NCI-H187 treated with DMSO at 0.1 percent for 48 hours (cell line): ENCODE measurements at regions not wholly inside any gene's neighbourhood (a gene's known extent, or its start where the extent isn't known, plus 50 kb on each side); places are given as distances from the start of the nearest gene placed in this dataset.

Source experiments
- DNase-seq: peaks from one replicate; lab custom pipeline; 2025; lab: John Stamatoyannopoulos, UW

DNA sequence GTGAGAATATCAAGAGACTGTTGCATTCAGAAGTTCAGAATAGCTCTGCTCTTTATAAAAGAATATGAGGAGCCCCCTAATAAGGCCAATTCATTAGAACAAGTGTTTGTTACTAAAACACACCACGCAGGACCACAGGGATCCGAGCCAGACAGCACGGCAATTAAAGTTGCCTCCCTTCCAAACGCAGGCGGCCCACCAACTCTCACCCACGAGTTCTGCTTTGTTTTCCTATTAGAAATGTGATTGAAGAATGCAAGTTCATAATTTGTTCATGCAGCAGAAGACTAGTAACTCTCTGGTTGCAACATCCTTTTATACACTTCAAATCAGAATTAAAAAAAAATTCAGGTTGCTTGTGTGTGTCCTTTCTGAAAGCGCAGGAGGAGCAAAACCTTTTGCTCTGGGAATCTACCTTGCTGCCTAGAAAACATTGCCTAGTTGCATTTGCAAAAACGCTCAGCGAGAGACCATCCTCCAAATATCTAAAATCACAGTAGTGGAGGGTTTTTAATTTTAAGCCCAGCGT lies 1044.1 kb upstream of the NR2F2 start:
- DNase-seq: no peak

DNA sequence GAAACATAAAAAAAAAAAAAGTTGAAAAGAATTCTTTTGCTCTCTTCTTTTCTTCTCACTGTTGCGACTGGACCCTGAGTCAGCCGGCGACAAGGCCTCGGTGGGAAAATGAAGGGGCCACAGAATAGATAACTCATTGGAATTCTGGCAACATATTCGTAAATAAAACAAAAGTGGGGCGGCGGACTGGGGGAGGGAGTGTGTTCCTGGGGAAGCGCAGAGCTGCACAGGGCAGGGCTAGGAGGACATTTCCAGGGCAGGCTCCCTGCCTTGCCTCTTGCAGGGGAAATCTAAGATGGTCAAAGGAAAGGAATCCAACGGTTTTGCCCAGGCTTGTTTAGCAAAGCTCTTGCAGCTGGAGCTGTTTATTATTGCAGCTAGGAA lies 1042.8 kb upstream of the NR2F2 start:
- no peak for DNase-seq

DNA sequence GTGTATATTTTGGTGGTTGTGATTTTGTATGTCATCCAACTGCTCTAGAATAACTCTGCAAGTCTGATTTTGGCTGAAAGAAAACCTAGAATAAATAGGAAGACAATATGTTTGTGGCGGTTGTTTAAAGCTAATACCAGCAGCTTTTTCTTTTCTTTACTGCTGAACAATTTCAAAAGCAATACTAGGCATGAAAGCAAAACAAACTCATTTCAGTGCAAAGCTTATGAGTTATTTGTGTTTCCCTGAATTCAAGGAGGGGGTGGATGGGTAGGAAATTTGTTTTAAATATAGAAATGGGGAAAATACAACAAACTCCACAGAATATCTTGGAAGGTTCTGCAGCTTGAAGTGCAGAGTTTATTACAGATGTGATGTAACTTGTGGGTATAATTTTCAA lies 1041.9 kb upstream of the NR2F2 start:
- no peak for DNase-seq

DNA sequence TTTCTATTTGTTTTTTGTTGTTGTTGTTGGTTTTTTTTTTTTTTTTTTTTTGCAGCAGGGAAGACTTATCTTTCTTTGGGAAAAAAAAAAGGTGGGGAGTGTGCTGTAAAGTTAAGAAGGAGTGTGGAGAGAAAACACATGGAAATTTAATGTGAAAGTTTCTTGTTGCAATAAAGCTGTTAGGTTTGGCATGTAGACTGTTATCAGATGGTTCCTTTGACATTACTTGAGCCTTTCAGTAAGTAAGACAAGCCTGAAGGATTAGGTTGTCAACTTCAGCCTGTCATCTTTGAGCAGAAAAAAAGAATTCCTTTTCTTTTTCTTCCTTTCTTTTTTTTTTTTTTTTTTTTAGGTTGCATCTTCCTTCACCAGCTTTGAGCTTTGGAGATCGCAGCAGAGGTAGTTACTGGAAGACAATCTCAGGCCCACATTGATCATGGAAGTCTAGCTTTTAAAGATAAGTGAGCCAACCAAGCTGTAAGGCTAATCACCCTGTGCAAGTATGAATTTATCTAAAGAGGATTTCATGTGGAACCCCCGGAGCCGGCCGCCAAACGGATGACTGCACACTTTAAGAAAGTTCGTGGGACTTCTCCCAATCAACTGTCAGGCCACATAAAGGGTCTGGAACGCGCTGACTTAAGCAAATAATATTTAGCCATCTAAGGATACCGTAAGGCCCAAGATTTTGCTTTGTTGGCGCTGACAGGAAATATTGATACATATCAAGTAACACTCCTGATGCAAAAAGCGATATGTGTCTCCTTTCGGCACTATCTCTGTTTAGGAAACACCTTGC lies 1040.1 kb upstream of the NR2F2 start:
- no peak for DNase-seq

DNA sequence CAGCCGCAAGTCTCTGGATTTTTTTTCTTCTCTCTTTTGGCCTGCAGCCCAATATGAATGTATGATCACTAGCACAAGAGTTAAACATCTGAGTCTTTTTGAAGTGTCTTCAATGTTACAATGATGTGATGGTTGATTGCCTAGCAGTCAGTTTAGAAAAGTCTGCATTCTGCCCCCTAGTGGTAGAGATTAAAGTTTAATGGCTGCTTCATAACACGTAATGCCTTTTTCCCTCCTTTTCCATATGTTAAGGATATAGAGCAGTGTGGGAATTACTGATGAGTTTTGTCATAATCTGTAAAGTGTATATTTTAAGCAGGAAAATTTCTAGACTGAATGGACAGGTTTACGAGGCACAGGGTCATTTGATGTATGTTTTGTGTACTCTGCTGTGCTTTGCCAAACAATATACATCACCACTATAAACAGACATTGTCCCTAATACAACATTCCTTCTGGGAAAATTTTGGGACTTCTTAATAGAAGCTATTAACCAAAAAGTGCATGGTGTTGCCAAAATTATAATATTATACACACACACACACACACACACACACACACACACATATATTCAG lies 1038.5 kb upstream of the NR2F2 start:
- DNase-seq: peak; percentile 7

DNA sequence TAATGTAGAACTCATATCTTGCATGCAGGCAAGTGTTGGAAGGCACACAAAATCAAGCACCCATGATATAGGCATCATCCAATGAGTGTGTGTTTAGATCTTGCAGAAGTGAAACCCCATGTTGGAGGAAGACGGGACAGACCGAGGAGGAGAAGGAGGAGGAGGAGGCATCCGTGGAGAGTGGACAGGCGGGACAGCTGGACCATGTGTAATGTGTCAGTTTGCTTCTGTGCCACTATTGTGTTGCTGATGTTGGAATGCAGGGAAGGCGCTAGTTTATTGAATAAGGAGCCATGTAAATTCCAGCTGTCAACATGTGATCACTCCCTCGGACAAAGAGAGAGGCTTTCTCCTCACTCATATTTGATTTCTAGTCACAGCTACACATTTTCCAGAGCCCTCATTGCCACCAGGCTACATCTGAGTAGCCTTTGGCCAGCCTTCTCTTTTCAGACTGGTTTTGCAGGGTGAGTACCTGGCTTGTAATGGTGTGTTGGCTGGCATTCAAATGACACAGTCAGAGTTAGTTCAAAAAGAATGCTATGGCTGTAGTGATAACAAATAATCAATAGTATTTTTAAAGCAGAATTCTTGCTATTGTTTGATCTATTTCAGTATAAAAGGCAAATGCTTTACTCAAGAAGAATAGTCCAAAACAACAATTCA lies 1037.6 kb upstream of the NR2F2 start:
- DNase-seq: no peak

DNA sequence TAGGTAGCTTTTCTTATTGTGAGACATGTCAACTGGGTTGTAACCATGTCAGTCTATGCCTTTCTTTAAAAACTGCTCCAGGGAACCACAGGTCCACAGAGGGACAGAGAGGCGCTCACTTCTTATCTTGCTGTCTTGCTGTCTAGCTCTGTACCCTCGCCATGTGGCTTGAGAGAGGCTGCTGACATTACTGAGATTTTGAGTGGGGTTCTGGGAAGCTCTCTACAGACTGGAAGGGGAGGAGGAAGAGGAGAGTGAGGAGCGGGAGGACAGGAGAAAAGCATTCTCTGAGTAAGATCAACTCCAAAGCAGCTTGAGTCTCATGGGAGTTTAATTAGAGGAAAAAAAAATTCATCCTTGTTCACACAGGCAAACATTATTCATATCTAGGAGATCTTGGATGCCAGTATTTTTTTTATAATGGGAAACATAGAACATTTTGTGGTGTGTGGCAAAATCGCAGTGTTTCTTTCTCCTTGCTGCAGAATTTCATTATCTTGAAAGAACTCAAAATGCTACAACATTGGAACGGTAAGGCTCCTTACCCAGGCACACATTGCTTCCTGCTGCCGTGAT lies 1037.0 kb upstream of the NR2F2 start:
- DNase-seq: no peak

DNA sequence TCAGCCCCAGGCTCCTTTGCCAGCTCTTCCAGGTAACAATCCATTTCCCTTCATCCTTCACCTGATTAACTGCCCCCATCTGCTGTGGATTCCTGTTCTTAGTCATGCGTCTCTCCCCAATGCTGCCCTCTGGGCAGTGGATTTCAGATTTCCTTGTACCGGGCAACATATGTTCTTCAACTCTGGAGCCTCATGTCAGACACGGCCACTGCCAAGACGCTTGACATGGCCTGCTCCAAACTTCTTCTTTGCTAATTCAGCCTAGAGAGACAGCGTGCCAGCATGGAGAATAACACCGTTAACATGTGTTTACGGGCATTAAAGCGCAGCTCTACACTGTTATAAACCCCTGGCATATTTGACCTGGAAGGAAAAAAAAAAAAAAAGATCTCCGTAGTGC lies 1035.1 kb upstream of the NR2F2 start:
- DNase-seq: no peak

DNA sequence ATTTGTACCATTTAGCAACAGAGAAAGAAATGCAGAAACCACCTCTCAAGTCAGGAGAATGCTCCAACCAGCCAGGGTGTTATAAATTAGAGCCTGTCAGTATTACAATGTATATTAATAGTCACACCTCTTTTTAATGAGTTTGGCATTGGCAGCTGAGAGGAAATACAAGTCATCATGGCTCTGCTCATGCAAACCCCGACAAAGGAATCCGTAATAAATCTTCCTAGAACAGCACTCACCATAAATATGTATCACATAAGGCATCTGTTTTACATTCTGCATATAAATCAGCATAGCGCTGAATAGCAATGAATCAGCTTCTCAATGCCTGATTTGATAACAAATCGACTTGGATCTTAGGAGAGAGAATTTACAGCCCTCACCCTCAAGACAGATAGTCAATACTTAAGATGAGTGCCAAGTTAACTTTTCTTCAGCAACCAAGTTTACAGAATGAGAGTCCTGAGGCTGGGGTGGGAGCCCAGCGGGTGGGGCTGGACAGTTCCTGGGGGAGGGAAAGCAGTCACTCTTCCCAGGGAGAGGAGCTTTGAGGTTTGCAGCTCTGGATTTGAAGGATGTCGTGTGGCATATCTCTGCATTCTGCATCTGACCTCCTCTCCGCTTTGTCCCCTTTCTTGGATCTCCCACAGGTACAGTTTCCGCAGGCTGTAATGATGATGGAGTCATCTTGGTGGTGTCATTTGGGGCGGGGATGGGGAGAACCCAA lies 1034.4 kb upstream of the NR2F2 start:
- DNase-seq: no peak

DNA sequence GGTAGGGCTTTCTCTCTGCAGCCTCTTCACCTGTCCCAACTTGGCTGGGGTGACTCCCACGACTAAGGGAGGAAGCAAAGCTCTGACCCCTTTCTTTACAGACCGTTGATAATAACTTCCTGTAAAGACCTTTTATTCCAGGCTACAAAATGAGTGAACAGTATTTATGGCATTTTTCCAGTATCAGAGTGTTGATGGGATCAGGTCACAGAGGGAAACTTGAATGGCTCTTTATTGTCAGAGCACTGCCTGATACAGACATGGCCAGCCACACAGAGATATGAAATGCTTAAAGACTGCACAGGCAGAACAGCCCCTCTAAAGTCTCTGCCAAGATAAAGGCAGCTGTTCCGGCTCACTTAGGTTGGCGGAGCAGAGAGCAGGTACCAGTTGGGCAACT lies 1033.9 kb upstream of the NR2F2 start:
- no peak for DNase-seq

DNA sequence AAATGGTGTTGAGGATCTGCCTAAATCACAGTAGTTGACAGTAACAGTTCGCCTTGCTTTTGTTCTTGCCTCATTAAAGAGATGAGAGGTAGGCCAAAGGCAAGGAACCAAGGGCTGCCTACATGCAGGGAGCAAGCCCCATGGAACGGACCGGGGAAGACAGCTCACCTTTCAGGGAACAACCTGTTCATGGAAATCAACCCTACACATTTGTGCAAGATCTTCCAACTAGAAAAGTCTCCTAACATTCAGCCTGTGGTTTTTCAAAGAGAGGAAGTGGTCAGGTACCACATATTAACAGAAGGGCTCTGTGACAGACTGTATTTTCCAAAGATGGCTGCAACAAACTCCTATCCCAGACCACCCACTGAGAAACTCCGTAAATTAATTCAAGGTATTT lies 1031.8 kb upstream of the NR2F2 start:
- DNase-seq: no peak

DNA sequence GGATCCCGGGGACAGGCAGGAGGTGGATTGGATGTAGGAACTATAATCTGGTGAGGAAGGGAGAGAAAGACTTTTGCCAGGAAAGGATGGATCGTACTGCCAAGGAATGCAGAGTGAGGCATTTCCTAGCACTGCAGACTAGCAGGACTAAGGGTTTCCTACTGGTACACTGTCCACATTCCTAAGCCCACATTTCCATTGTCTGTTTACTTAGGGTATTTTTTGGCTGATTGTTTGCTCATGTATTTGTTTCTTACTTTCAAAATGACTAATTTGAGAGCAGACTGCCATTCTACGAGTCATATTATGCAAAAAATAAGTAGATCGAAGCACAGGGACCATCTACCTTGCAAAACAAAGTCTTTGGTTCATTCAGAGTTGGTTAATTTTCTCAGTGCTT lies 1029.5 kb upstream of the NR2F2 start:
- DNase-seq: no peak

DNA sequence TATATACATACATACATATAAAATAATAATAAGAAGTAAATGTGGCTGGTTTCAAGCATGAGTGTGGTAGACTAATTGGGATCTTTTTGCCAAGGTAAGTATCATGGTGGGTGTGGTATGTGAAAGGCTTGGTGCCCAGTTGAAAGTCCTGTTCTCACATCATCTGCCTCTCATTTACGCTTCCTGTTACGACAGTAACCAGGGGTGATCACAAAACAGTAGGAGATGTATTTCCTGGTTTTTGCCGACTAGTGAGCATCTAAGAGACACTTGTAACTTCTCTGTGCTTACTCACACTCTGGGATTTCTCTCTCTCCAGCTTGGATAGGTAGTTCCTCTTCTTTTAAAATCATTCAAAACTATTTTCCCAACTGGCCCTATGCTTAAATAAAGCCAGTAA lies 1028.3 kb upstream of the NR2F2 start:
- DNase-seq: no peak

DNA sequence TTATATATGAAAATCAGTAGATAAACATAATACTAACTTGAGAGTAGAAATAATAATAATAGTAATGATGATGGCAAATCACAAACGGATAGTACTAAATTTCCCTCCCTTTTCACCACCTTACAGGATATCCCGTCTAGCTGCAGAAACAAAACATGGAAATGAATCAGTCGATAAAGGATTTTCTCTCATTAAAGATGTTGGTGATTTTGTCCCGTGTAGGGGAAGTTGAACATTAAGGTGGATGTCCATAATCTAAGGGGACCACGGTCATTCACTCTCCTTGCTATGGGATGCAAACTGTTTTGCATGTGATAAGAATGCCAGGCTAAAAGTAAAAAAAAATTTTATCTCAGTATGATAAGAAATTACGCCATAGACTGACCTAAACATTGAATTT lies 1027.7 kb upstream of the NR2F2 start:
- DNase-seq: no peak

DNA sequence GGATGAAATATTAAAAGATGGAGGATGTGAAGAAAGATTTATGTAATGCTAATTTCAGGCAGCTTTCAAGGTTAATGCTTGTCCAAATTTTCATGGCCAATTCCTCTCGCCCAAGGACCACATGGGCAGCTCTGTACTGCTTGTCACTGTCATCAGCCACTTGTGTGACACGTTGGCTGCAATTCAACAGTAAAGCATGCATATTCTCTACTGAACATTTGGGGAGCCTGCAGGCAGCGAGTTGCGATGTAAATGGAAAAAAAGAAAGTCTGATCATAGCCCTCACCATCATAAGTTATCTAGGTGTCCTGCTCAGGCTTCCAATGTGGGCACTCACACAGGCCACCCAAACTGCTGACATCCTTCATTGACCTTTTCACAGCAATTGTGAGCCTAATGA lies 1026.8 kb upstream of the NR2F2 start:
- DNase-seq: no peak

DNA sequence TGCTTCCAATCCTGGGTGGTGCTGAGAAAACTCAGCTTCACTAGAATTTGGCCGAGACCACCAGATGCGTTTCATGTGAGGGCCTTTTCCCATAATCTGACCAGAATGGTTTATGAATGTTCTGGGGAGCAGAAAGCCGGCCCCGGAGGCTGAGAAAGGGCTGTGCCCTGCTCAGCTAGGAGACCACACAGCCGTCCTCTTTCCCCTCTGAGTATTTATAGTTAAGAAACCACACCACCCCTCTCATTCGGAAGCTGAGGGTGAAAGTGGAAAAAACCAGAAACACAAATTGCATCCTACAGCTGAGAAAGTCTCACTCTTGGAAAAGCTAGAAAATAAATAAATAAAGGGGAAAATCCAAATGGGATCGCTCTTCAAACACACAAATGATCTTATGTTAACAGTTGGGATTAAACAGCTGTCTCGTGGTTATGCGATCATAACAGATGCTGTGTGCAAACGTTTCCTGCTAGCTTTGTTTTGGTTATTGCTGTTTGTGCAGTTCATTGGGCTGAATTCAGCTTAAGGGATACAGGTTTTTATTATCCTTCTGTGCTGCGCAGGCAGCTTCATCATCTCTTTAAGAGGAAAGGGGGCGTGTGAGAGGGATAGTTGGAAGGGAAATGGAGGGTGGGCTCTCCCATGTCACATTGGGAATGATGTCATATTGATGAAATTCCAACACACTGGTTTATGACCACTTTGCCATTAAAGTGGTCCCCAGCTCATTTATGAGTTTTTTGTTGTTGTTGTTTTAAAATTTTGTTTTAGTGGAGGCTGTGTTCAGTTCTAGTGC lies 1026.2 kb upstream of the NR2F2 start:
- DNase-seq: no peak

DNA sequence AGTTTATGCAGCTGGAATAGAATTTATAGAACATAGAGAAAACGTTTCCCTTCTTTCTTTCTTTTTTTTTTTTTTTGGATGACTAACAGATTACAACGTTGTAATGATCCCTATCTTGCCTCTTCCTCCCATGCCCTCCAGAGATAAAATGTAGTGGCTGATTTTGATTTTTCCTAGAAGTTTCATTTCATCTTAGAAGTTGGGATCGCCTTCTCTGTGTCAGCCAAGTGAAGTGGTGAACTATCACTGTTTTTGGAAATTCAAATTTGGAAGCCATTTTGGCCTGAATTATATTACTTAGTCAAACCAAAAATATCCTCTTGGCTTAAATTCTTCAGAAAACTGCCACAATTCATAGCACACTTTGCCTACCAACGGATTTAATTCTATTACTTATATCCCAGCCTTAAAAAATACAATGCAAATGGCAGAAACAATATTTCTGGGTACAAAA lies 1025.5 kb upstream of the NR2F2 start:
- DNase-seq: no peak

DNA sequence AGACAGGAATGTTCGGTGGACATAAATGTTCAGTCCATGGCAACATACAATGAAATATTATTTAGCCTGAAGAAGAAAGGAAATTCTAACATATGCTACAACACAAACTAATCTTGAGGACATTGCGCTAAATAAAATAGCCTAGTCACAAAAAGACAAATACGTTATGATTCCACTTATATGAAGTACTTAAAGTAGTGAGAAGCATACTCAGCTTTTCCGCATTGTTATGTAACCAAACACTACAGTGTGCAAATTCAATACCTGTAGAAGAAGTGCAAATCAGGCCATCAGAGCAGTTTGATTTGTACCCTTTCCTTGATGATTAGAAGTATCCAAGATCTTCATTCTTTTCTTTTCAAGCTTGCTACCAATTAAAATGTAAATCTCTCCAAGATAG lies 1023.4 kb upstream of the NR2F2 start:
- DNase-seq: no peak

DNA sequence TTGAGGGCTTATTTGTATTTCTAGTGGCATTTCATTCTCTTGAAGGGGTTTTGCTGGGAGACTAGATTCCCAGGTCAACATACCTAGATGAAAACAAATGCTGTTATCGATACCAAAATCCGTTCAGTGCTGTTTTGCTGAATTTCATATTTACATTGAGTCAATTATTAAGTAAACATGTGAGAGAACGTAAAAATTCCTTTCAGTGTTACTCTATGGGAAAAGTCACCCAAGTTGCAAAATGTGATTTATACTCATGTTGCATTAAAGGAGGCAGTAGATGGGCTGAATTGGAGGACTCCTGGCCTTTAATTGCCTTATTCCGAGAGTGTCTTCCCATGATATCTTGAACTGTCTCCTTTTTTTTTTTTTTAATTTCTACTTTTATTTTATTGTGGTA lies 1011.3 kb upstream of the NR2F2 start:
- no peak for DNase-seq

DNA sequence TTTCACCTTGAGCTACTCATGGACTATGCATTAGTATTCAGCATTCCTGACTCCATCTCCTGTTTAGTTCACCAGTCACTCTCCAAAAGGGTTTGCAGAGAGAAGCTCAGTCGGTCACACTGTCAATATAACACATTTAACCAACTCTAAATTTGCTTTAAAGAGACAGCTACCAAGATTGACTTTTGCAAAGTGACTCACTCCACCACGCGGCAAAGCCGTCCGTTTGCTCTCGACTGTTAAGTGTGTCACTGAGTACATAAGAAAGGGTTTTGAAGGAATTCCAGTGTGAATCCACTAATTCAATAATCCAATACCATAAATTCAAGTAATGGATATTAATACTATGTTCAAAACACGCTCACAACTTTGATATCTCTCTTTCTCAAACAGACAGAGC lies 1006.7 kb upstream of the NR2F2 start:
- no peak for DNase-seq

DNA sequence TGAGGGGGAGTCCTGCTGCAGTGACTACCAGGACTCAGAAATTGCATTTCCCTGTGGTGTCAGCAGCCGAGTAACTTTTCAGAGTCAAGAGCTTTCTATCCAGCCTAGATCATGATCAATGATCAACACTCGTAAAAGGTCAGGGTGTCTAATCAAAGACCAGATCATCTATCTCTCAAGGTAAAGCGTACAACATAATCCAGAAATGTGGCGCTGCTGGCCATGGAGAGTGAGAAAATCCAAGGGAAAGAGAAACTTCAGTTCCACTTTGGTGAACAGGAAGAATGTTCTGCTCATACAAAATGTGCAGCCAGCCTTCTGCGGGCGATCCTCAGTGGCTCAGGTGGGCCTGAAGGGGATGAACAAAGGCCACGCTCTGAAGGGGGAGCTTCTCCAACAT lies 1005.8 kb upstream of the NR2F2 start:
- no peak for DNase-seq
